GM12865 (cell line): ENCODE measurements at regions not wholly inside any gene's neighbourhood (a gene's known extent, or its start where the extent isn't known, plus 50 kb on each side); places are given as distances from the start of the nearest gene placed in this dataset.

Experiments used
- DNase-seq: peaks from one replicate; pipeline ENCODE4 v3.0.0; 2010; ENCODE audit warnings: low read depth
- H3K4me3 ChIP-seq: 2 replicates; pipeline ENCODE4 v1.5.1; 2011; ENCODE audit warnings: mild to moderate bottlenecking, low read depth, low read length, control low read depth
- TF ChIP-seq, protein P1 (sequence below): IDR thresholded peaks from 2 replicates; pipeline ENCODE4 v1.5.1; 2011; ENCODE audit warnings: low read length, control low read depth, low read depth, inconsistent platforms; ENCODE audit not compliant: insufficient read depth; ENCODE audit errors: missing control alignments

DNA sequence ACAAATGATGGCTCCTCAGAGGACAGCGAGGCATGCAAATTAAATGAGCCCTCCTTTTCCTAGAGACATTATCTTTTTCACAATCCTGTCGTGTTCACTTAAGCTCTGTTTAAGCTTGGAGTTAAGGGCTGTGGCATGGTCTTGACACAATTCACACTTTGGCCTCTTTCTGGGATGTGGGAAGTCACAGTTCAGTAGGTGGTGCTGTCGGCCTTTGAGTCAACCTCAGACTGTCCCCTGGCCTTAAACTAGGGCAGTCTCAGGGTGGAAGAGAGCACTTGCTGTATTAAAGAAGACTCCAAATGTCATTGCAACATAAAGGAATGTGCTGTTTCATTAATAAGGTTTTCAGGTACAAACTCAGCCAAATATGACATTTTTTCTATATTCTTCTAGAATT lies 351.0 kb downstream of the MCTP2 start:
- H3K4me3 ChIP-seq = no peak overlapping the region
- TF ChIP-seq, protein P1, sequence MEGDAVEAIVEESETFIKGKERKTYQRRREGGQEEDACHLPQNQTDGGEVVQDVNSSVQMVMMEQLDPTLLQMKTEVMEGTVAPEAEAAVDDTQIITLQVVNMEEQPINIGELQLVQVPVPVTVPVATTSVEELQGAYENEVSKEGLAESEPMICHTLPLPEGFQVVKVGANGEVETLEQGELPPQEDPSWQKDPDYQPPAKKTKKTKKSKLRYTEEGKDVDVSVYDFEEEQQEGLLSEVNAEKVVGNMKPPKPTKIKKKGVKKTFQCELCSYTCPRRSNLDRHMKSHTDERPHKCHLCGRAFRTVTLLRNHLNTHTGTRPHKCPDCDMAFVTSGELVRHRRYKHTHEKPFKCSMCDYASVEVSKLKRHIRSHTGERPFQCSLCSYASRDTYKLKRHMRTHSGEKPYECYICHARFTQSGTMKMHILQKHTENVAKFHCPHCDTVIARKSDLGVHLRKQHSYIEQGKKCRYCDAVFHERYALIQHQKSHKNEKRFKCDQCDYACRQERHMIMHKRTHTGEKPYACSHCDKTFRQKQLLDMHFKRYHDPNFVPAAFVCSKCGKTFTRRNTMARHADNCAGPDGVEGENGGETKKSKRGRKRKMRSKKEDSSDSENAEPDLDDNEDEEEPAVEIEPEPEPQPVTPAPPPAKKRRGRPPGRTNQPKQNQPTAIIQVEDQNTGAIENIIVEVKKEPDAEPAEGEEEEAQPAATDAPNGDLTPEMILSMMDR = peak; percentile 38
- DNase-seq = peak; percentile 27

DNA sequence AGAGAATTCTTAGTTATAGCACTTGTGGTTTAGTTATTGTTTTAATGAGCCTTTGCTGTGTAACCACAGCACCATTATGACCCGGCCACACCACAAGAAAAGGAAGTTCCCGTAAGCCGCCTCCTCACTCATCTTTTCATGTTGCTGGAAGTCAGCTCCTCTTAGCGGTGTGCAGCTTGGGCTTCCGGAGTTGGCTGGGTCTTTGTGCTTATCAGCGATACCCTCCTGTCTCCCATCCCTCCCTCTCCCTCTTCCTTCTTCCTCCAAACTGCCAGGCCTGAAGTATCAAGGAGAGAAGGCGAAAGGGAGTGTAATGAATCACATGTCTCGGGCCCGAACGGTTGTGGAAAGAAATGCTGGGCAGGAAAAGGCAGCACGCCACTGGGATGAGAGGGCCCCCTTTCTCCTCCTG lies 353.5 kb downstream of the MCTP2 start:
- no peak overlapping the region for H3K4me3 ChIP-seq
- peak; percentile 48 for DNase-seq
- TF ChIP-seq, protein P1 = no peak

DNA sequence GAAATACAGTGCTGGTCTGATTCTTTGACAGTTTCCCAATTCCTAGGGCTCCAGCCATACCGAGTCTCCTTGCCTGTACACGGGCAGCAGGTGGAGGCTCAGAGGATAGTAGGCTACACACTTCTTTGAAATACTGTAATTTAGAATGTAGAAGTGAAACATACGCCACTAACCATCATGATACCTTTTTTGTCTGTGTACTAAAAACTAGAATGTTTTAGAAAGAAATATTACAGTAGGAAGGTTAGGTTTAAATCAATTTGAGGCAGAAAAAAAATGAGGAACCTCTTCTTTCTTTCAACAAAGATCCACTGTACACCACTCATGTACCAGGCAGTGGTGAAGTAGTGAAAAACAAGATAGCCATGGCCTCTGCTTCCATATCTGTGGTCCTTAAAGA lies 354.7 kb downstream of the MCTP2 start:
- TF ChIP-seq, protein P1 = no peak
- H3K4me3 ChIP-seq = no peak overlapping the region
- DNase-seq = no peak

DNA sequence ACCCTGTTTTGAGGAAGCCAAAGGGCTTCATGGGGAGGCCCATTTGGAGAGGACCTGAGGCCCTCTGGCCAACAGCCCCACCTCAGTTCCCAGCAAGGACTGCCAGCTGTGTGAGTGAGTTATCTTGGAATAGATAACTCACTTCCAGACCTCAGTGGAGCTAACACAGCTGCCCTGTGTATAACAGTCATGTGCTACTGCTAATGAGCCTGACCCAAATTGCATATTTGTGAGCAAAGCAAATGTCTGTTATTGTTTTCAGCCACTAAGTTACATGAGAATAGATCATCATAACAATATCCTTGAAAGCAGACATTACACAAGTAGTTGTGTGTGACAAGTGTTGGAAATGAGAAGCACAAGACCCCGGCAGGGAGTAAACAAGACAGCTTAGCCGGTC lies 355.8 kb downstream of the MCTP2 start:
- H3K4me3 ChIP-seq = no peak overlapping the region
- TF ChIP-seq, protein P1 = no peak
- DNase-seq = no peak

DNA sequence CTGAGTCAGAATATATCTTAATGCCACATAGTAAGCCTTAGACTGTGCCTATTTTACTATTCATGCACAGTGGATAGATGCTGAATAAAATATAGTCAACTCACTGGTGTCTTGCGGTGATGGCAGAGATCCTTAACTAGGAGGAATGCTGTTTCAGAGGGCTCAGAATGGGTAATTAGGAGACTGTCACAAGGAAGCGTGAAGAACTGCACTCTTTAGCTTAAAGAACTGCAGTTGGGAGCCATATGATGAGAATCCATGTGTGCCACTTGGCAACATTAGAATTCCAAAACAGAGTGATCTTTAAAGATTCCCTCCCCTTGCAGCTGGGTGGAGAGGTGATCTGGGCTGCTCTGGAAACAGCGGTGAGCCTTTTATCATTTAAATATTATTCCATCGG lies 357.6 kb downstream of the MCTP2 start:
- TF ChIP-seq, protein P1 = no peak
- no peak for DNase-seq
- H3K4me3 ChIP-seq = no peak overlapping the region

DNA sequence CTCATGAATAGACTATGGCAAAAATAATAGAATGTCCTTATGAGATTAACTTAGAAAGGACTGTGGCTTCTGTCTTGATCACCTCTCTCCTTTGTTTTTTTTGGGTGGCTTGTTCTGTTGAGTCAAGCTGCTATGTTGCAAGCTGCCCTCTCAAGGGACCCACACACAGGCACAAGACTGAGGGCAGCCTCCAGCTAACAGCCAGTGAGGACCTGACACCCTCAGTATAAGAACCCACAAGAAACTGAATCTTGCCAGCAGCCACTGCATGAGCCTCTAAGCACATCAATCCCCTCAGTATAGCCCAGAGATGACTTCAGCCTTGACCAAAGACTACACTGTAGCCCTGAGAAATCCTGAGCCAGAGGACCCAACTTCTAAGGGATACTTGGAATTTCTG lies 361.1 kb downstream of the MCTP2 start:
- no peak for DNase-seq
- H3K4me3 ChIP-seq = no peak overlapping the region
- TF ChIP-seq, protein P1 = no peak

DNA sequence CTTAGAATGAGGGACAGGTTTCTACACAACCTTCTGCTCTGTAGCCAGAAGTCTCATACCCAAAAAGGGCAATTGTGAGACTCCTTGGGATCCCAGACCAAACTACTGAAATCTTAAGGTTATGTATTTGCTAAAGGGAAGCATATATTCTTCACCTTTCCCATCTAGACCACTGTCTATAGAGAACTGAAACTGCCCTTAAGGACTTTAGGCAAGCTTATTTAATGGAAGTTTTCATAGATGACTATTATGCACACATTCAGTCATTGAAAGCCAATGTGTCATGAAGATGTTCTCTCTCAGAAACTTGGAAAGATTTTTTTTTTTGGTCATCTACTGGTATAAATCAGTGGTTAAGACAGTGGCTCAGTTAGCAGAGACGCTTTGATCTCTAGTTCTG lies 365.3 kb downstream of the MCTP2 start:
- TF ChIP-seq, protein P1 = no peak
- no peak for DNase-seq
- H3K4me3 ChIP-seq = no peak overlapping the region
